Colonic mucosa (tissue), 4 donors: ENCODE measurements at regions not wholly inside any gene's neighbourhood (a gene's known extent, or its start where the extent isn't known, plus 50 kb on each side); places are given as distances from the start of the nearest gene placed in this dataset.

Experiments used
- DNase-seq: peaks from one replicate; pipeline ENCODE4 v3.0.0-alpha.2; 2020
- H3K27ac ChIP-seq: fragments of 200-600 bp; one replicate; pipeline ENCODE4 v1.8.0; 2021
- H3K27me3 ChIP-seq: fragments of 200-600 bp; one replicate; pipeline ENCODE4 v1.8.0; 2021
- H3K36me3 ChIP-seq: fragments of 200-600 bp; one replicate; pipeline ENCODE4 v1.8.0; 2021
- H3K4me1 ChIP-seq: fragments of 200-600 bp; one replicate; pipeline ENCODE4 v1.8.0; 2021; ENCODE audit warnings: mild to moderate bottlenecking
- H3K4me3 ChIP-seq: fragments of 200-600 bp; one replicate; pipeline ENCODE4 v1.8.0; 2021
- H3K9ac ChIP-seq, 2 donors: one replicate each; pipeline ENCODE4 v1.7.0; 2013; ENCODE audit warnings: control low read depth in 2 of 2, low read depth in 2 of 2, low read length in 2 of 2
- H3K9me3 ChIP-seq: fragments of 200-600 bp; one replicate; pipeline ENCODE4 v1.8.0; 2021
- intact Hi-C: fragments of 100-400 bp; cut with DNase I; formaldehyde crosslinking; loops from one replicate; pipeline ENCODE4 v1.14.1; 2022
- TF ChIP-seq, protein P1 (sequence below): fragments of 200-600 bp; IDR thresholded peaks from one replicate; pipeline ENCODE4 v1.8.0; 2022; ENCODE audit warnings: antibody characterized with exemption, mild to moderate bottlenecking
- donor health status: healthy.
- donor health status: DM: no; HTN: no; CAD: no.
- donor health status: DM: no; HTN: no; CAD: no.

DNA sequence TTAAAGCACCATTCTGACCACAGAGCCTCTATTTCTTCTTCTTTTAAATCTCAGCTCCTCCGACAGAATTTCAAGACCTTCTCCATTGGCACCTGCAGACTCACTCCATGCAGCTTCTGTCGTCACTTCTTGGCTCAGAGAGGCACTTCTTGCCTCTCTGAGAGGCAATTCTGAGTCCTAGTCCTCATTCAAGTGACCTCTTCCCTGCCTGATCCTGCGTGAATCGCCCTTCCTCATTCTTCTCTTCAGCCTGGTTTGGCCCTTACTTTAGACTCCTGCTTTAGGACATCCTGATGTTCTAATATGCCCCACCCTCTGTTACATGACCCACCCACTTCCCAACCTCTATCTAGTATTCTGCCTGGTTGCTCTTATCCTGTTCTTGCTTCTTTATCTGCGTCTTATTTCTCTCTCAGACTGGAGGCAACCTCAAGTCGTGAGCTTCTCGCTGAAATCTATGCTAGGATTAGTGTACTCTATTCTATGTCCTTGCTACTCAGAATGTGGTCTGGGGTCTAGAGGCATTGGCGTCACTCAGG, 55.6 kb upstream of the CISTR start:
- Histone ChIP-seq H3K27me3 (peaks cover 12% of the 10 kb centered on the region), H3K27ac (no peak overlapping the region), H3K9me3 (no peaks in the 10 kb centered on the region), H3K36me3 (no peaks in the 10 kb centered on the region), H3K4me1 (no peaks in the 10 kb centered on the region), H3K9ac (no peak overlapping the region), H3K4me3 (no peak overlapping the region)
- TF ChIP-seq, protein P1, sequence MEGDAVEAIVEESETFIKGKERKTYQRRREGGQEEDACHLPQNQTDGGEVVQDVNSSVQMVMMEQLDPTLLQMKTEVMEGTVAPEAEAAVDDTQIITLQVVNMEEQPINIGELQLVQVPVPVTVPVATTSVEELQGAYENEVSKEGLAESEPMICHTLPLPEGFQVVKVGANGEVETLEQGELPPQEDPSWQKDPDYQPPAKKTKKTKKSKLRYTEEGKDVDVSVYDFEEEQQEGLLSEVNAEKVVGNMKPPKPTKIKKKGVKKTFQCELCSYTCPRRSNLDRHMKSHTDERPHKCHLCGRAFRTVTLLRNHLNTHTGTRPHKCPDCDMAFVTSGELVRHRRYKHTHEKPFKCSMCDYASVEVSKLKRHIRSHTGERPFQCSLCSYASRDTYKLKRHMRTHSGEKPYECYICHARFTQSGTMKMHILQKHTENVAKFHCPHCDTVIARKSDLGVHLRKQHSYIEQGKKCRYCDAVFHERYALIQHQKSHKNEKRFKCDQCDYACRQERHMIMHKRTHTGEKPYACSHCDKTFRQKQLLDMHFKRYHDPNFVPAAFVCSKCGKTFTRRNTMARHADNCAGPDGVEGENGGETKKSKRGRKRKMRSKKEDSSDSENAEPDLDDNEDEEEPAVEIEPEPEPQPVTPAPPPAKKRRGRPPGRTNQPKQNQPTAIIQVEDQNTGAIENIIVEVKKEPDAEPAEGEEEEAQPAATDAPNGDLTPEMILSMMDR = no peak
- no peak for DNase-seq
- intact Hi-C loops = no loop called here

DNA sequence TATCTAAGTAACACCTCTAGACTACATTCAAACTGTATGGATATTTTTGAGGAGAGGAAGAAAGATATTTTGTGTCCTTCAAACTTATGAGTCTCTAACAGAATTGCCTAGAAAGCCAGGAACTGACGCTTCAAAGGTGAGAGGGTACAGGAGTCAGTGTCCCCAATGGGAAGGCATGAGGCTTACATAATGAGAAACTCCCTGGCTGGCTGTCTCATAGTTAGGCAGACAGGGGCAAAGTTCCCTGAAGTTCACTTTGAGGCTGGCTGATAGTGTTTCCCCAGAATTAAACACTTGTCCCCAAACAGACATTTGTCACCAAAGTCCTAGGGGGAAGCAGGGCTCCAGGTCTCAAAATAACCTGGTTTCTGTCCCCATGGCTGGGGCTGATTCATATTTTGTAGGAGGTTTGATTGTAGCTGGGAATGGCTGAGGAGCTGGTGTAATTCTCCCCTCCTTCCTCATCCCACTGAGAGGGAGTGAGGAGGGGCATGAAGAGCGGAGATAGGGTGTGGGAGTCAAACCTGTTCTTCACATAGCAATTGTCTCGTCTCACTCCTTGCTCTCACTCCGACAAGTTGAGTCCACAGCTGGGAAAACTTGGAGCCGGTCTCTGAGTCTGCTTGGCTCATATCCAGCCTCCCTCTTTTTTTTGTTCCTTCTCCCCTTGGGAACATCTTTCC, 56.4 kb upstream of the CISTR start:
- TF ChIP-seq, protein P1 = no peak
- H3K27me3 ChIP-seq = peaks cover 7% of the 10 kb centered on the region
- no peaks in the 10 kb centered on the region for H3K36me3 ChIP-seq
- no peak for DNase-seq
- no peak overlapping the region for H3K27ac ChIP-seq
- H3K9me3 ChIP-seq = no peaks in the 10 kb centered on the region
- intact Hi-C loops = no loop called here
- H3K4me1 ChIP-seq = no peaks in the 10 kb centered on the region
- H3K4me3 ChIP-seq = no peak overlapping the region
- H3K9ac ChIP-seq = no peak overlapping the region

DNA sequence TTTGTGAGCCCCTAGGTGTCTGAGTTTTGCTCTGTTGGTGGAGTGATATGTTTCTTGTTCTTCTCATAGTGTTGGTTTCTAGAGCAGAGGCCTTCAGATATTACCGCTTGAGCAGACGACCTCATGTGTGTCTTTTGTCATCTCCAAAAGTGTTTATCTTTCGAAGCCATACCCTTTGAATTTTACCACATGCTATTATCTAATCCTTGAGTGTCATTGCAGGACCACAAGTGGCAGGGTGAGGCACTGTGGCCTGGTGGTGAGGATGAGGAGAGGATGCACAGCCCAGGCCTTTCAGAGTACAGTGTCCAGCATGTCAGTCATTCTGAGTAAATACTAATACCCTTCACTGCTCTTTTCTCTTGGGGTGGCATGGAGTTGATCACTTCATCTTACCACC, 57.2 kb upstream of the CISTR start:
- no peak for DNase-seq
- intact Hi-C loops = no loop called here
- H3K4me1 ChIP-seq = no peaks in the 10 kb centered on the region
- peaks cover 7% of the 10 kb centered on the region for H3K27me3 ChIP-seq
- no peak overlapping the region for H3K9ac ChIP-seq
- no peak overlapping the region for H3K4me3 ChIP-seq
- no peaks in the 10 kb centered on the region for H3K9me3 ChIP-seq
- TF ChIP-seq, protein P1 = no peak
- H3K36me3 ChIP-seq = no peaks in the 10 kb centered on the region
- H3K27ac ChIP-seq = no peak overlapping the region

DNA sequence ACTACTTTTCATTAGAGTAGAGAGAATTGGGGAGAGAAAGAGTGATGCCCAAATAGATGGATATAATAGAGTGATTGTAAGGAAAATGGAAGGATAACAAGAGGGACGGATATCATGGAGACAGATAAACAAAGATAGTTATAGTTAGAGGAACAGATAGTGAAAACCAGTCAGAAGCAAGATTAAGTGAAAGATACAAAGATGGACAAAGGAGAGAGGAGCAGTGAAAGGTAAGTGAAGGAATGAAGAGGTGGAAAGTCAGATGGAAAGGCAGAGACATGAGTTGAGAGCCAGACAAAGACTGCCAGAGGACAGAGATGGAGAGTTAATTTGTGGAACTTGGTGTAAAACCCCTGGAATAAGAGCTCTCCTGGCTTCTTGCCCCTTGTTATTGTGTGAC, 59.2 kb upstream of the CISTR start:
- H3K36me3 ChIP-seq = no peaks in the 10 kb centered on the region
- no peaks in the 10 kb centered on the region for H3K4me1 ChIP-seq
- no peak for DNase-seq
- no peaks in the 10 kb centered on the region for H3K9me3 ChIP-seq
- intact Hi-C loops = no loop called here
- H3K27me3 ChIP-seq = peaks cover 7% of the 10 kb centered on the region
- TF ChIP-seq, protein P1 = no peak
- H3K27ac ChIP-seq = no peak overlapping the region
- no peak overlapping the region for H3K4me3 ChIP-seq
- H3K9ac ChIP-seq = no peak overlapping the region

DNA sequence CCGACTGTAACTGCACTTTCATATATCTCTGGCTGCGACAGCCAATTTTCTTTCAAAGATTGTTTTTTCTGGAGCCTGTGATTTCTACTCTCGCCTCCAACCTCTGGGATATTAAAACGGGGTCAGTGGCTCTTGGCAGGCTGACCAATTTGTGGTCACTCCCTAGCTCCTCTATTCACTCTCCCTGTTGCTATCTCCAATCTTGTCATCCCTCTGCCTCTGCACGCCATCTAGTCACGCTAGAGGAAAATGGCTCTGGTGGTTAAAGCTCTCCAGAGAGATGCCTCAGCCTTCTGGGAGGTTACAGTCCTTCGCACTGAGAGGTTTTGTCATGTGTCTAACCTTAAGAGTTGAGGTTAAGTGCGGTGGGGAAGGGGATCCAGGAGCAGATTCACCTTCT, 59.8 kb upstream of the CISTR start:
- intact Hi-C loops = no loop called here
- Histone ChIP-seq H3K27ac (no peak overlapping the region), H3K9me3 (no peaks in the 10 kb centered on the region), H3K27me3 (peaks cover 7% of the 10 kb centered on the region), H3K36me3 (no peaks in the 10 kb centered on the region), H3K9ac (no peak overlapping the region), H3K4me3 (no peak overlapping the region), H3K4me1 (no peaks in the 10 kb centered on the region)
- TF ChIP-seq, protein P1 = no peak
- no peak for DNase-seq
